HG03159 (cell line): ENCODE measurements at regions not wholly inside any gene's neighbourhood (a gene's known extent, or its start where the extent isn't known, plus 50 kb on each side); places are given as distances from the start of the nearest gene placed in this dataset.

ENCODE experiments used
- ATAC-seq: cut with Tn5 transposase; IDR thresholded peaks from one replicate; pipeline ENCODE4 v1.9.1; 2021; ENCODE audit warnings: mild to moderate bottlenecking, moderate library complexity; ENCODE audit not compliant: unreplicated experiment

DNA sequence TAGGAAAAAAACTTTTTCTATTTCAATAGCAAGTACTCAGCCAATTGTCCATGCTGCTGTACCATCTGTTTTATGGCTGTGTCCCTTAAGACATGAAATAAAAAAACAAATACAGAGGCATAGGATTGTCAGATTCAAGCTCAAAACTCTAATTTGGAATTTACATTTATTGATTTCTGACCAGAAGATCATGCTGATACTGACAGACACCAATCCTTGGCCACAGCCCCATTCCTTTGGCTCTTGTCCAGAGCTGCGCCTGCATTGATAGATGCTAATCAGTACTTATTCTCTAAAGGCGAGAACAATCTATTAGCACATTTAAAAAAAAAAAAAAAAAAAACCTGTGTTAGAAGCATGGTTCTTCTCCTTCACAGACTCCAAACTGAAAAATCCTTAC, 384.6 kb downstream of the TMEM232 start:
- ATAC-seq, result no peak

DNA sequence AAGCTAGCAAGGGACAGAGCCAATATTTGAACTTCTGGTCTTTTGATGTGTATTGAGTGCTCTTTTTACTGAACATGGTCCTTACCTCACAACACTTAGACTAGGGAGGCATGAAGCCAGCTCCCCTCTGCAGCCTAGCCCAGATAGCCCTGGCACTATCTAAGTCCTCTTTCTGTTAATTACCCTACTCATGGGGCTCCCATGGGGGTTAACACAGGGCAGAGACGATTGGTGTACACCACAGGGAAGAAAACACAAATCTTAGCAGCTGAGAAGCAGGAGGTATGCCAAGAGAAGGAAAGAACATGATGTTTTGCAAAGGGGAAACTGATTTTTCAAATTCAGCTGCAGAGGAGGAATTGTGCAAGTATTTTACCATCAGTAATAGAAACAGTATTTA, 383.8 kb downstream of the TMEM232 start:
- no peak for ATAC-seq

DNA sequence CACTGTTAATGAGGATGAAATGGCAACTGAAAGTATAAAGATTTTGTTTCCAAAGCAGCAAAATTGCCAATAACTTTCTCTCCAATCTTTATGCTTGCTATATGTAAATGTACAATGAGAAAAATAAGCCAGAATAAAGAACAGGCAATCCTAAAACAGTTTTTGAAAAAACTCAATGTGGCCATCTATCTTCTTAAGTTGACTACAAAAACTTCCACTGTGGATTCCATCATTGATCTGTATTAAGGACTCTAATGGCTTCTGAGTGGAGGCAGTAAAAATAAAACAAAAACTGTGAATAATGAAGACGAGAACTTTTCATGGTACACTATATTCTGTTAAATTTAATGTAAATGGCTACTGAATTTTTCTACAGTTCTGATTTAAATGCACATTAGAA, 382.9 kb downstream of the TMEM232 start:
- no peak for ATAC-seq

DNA sequence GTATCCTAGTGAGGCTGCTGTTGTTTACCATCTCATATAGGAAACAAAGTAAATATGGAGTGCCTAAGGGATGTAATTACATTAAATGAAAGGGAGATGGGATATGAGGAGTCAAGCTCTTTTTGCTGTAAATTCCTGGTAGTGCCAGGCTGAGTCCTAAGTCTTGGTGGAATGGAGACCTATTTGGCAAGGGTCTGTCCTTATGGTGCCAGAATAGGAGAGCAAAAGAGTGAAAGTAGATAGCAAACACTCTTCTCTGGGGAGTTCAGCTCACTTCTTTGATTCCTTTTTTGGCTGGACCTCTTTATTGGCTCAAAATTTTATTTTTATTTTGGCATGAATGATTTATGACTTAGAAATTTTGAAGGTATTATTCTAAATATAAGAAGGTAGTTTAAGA, 380.8 kb downstream of the TMEM232 start:
- ATAC-seq, result no peak

DNA sequence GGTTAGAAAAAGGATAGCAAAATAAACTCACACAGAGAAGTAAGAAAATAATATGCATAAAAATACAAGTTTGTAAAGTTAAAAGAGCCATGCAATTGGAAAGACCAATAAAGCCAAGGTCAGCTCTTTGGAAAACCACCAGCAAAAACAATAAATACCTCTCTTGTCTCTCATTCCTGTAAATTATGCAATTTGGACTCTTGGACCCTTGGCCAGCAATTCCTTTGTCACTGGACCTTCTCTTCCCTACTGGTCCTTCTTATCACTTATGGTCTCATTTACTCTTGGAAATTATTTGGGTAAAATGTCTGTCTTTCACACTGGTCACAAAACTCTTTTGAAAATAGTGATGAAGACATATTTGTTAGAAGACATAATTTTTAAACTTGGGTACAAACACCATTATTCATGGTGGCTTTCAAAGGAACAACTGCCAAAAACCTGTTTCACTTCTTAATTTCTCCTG, 379.5 kb downstream of the TMEM232 start:
- ATAC-seq, result no peak

DNA sequence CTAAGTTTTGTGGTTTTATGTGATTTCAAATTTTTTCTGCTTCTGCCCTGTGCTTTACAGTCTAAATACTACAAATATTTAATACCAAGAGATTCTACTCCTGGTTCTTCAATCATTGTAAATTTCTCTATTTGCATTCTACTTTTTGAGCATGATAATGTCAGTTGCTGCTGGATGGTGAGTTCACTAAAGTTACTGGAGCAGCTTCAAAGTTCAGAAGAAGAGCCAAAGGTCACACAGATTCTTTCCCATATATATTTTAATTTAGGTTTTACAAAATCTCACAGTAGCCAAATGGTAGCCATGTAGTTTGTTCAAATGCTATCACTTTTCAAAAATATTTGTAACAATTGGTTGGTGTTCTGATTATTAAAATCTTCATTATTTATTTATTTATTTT, 378.7 kb downstream of the TMEM232 start:
- no peak for ATAC-seq

DNA sequence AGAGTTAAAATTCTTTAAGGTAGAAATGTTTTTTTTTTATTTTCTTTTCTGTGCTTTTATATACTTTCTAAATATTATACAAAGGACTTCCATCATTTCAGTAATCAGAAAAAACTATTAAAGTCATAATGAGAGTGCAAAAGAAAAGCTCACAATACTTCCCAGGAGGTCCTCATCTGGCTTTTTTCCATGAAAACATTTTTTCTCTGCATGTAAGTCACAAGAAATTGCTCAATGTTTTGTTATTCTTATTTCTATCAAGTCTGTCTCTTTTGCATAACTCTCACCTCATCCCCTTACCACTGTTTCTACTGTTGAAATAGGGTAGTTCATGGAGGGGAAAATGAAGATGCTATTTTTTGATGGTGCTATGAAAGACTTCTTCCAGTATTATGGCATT, 375.0 kb downstream of the TMEM232 start:
- no peak for ATAC-seq

DNA sequence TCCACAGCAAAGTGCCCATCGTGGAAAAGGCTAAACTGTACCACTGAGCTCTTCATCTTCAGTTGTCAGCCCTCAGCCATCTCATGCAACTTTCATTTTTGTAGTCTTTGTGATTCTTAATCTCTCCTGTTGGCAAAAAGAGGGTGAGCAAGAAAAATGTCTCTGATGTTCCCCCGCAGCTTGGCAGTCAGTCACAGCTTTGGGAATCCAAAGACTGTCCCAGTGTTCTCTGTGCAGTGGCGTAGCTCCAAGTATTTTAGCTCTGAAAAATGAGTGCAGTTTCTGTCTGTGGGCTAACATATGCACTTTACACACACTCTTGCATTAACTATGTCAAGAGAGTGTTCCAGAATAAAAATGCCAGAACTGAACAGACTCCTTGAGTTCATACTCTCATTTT, 372.2 kb downstream of the TMEM232 start:
- ATAC-seq, result no peak

DNA sequence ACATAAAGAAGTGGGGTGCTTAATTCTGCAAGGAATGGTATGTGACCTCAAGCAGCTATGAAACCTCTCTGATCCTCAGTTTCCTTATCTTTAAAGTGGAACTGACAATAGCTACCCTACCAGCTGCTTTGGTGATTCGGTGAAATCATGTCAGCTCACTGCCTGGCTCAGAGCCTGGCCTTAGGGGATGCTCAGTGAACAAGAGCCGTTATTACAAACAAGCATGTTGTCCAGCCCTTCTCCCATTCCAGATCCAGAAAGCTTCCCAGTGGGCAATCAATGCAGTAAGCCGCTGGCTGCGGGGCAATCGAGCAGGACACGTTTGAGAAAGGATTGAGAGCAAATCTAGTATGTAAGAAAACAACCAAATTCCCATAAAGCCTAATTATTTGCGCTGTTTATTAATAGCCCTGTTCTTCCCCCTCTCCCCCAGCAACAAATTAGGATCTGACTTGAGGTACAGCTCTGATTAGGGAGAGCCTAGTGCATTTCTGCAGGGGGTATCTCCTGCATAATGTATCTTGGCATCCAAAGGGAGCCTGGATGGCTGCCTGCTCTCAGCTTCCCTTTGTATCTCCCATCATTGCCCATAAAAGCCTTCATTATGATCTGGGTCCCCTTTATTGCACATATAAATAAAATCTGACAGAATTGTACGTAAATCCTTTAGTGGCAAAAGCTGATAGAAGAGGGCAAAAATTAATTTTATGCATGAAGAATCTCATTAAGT, 371.4 kb downstream of the TMEM232 start:
- no peak for ATAC-seq

DNA sequence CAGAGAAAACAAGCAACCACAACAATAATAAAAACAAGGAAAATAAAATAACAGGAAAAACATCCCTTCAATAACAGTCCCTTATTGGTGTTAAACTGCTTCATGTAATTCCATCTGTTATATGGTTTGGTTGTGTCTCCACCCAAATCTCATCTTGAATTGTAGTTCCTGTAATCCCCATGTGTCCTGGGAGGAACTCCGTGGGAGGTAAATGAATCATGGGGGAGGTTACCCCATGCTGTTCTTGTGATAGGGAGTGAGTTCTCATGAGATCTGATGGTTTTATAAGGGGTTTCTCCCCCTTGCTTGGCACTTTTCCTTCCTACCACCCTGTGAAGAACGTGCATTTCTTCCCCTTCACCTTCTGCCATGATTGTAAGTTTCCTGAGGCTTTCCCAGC, 369.8 kb downstream of the TMEM232 start:
- ATAC-seq, result no peak

DNA sequence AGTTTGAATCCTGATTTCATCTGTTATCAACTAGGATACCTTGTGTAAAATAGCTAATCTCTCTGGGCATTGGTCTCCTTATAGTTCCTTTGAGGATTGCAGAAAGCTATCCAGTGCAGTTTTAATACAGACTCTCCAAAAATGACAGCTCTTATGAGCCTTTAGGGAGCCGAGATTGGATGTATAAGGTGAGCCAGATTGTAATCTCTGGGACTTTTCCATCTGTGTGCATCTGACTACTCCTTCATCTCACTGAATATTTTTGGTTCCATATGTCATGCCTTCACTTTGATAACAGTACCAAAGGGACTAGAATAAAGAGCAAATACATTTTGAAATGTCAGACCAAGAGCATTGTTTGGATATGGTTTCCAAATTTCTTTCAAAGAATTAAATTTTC, 367.2 kb downstream of the TMEM232 start:
- no peak for ATAC-seq

DNA sequence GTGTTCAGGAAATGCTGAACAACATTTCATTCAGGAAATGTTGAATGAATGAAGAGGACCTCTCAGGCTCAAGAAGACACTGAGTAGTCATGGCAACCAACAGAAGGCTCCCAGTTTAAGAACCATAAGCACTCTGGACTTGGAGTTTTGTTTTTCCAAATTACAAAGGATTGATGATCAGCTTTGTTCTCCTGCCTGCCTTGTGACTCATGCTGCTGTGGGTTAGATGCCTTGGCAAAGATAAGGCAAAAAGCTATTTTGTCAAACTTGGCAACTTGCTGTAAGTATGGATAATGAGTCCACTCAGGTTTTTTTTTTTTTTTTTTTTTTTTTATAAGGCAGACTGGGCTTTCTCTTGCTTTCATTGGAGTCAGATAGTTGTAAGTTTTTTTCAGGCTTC, 365.0 kb downstream of the TMEM232 start:
- no peak for ATAC-seq

DNA sequence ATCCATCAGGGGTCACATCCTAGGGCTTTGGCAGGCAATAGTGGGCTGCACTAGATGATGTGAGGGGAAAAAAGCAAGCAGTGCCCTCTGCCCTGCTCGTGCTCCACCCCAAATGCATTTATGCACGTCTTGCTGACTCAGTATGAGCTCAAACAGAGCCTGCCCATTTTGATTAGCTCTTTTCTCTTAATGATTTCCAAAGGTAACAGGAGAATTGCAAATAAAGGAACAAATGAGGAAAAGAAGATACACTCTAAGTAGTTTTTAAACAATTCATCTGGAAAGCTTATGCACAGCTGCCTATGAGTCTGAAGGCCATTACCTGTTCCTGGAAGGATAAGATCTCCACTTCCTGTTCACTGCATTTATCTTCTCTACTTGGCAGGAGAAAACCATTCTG, 364.2 kb downstream of the TMEM232 start:
- no peak for ATAC-seq

DNA sequence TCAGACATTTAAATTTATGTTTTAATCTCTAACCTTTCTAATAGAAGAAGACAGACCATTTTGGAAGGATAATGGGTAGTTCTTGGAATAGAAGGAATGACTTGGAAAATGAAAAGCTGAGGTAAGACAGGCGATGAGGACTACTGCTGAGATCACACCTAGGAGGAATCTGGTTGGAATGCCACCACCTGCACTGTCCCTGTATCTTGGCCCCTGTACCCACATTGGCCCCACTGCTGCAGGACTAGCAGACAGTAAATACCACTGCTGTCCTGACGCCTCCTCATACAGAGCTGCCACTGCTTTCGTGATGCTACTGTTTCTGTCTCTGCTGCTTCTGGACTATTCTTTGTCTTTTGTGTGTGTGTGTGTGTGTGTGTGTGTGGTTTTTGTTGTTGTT, 359.8 kb downstream of the TMEM232 start:
- no peak for ATAC-seq
